PC-3 (cell line): ENCODE measurements at regions not wholly inside any gene's neighbourhood (a gene's known extent, or its start where the extent isn't known, plus 50 kb on each side); places are given as distances from the start of the nearest gene placed in this dataset.
"Not testable (repeated sequence)": the region's sequence is repeated elsewhere in the genome, so short reads cannot be mapped to it uniquely, and the experiment has no call there.

Experiments used
- ATAC-seq: fragments of 200-7000 bp; cut with Tn5 transposase; 2 replicates; pipeline ENCODE4 v1.9.1; 2020; ENCODE audit warnings: mild to moderate bottlenecking, moderate library complexity
- BruUV-seq: library from RNA; stranded (reverse); fragments of 400-500 nt; replicated peaks from 2 replicates; lab custom pipeline; 2021; lab: Mats Ljungman, UMichigan
- CTCF ChIA-PET: fragments of 300-600 bp; sonication (Branson Sonifier 250); formaldehyde crosslinking; loops from one replicate; lab custom pipeline; 2022; ENCODE audit warnings: antibody characterized with exemption; lab: Charles Lee
- POLR2A ChIA-PET: fragments of 300-600 bp; sonication (Branson Sonifier 250); formaldehyde crosslinking; loops from one replicate; lab custom pipeline; 2022; ENCODE audit warnings: antibody characterized with exemption; ENCODE audit not compliant: unreplicated experiment; lab: Charles Lee
- DNase-seq: peaks from one replicate; pipeline ENCODE4 v3.0.0-alpha.2; 2015
- H2AFZ ChIP-seq: fragments of 300-600 bp; sonication (generic); 2 replicates; pipeline ENCODE4 v1.6.0; 2016; ENCODE audit warnings: antibody characterized with exemption, low read length
- H3F3A ChIP-seq: fragments of 300-600 bp; sonication (generic); one replicate; pipeline ENCODE4 v1.6.0; 2017; ENCODE audit warnings: antibody characterized with exemption, low read length, control low read depth, mild to moderate bottlenecking; ENCODE audit not compliant: unreplicated experiment
- H3K27ac ChIP-seq: fragments of 300-600 bp; sonication (generic); 2 replicates; pipeline ENCODE4 v1.5.1; 2016; ENCODE audit warnings: mild to moderate bottlenecking, low read length
- H3K27me3 ChIP-seq: fragments of 300-600 bp; sonication (generic); 2 replicates; pipeline ENCODE4 v1.6.1; 2016; ENCODE audit warnings: low read length, mixed read lengths
- H3K36me3 ChIP-seq: fragments of 300-600 bp; sonication (generic); 2 replicates; pipeline ENCODE4 v1.6.1; 2016; ENCODE audit warnings: low read depth, mixed run types, low read length, mixed read lengths
- H3K4me1 ChIP-seq: fragments of 300-600 bp; sonication (generic); 2 replicates; pipeline ENCODE4 v1.5.1; 2016; ENCODE audit warnings: low read length; ENCODE audit not compliant: insufficient read depth
- H3K4me2 ChIP-seq: fragments of 300-600 bp; sonication (generic); 2 replicates; pipeline ENCODE4 v1.6.0; 2016; ENCODE audit warnings: low read length
- H3K4me3 ChIP-seq: fragments of 300-600 bp; sonication (generic); 2 replicates; pipeline ENCODE4 v1.5.1; 2016; ENCODE audit warnings: mild to moderate bottlenecking, low read length, mixed read lengths
- H3K79me2 ChIP-seq: fragments of 300-600 bp; sonication (generic); 2 replicates; pipeline ENCODE4 v1.6.1; 2017; ENCODE audit warnings: low read length, mixed read lengths
- H3K9ac ChIP-seq: fragments of 300-600 bp; sonication (generic); 2 replicates; pipeline ENCODE4 v1.6.0; 2016; ENCODE audit warnings: mild to moderate bottlenecking, low read length
- H3K9me2 ChIP-seq: fragments of 300-600 bp; sonication (generic); replicated peaks from 2 replicates; pipeline ENCODE4 v1.6.1; 2016; ENCODE audit warnings: mixed run types, low read length, mixed read lengths
- H3K9me3 ChIP-seq: fragments of 300-600 bp; sonication (generic); 2 replicates; pipeline ENCODE4 v1.6.1; 2016; ENCODE audit warnings: low read length, mixed read lengths
- H4K20me1 ChIP-seq: fragments of 300-600 bp; sonication (generic); 2 replicates; pipeline ENCODE4 v1.6.1; 2016; ENCODE audit warnings: low read length, mixed read lengths
- EZH2 ChIP-seq: fragments of 300-600 bp; sonication (generic); IDR thresholded peaks from one replicate; pipeline ENCODE4 v1.6.1; 2017; ENCODE audit warnings: antibody characterized with exemption, mild to moderate bottlenecking, low read length; ENCODE audit not compliant: unreplicated experiment
- EZH2phosphoT487 ChIP-seq: fragments of 300-600 bp; sonication (generic); IDR thresholded peaks from 2 replicates; pipeline ENCODE4 v1.6.1; 2018; ENCODE audit warnings: mild to moderate bottlenecking, antibody characterized with exemption, low read length, borderline replicate concordance
- intact Hi-C: fragments of 100-400 bp; cut with micrococcal nuclease; formaldehyde crosslinking; loops from 2 replicates; pipeline ENCODE4 v1.9.0; 2023
- TF ChIP-seq, protein P1 (sequence below): fragments of 300-600 bp; sonication (generic); conservative IDR thresholded peaks from 2 replicates; pipeline ENCODE4 v1.5.1; 2017; ENCODE audit warnings: antibody characterized with exemption, low read depth, mild to moderate bottlenecking, low read length

DNA sequence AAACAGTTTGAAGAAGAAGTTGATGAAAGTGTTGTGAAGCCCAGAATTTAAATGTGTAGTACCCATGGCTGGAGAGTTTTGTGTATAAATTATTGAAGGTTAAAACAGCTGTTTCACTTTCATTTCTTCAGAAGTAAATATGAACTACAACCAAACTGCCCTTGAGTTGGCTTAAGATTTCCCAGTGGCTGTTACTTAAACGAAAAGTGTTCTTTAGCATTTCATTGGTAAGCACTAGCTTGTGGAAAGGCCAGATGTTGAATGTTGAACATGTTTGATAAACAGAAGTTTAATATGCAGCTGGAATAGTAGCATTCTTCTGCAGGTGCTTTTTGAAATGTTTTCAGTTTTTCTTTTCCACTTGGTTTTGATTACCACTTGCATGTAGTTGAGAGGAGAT is 83.2 kb upstream of the TNRC6B start:
- BruUV-seq = no TSS peak
- Histone ChIP-seq H4K20me1 (no peaks in the 10 kb centered on the region), H3K27me3 (no peaks in the 10 kb centered on the region), H3K9ac (no peak overlapping the region), H3K36me3 (no peaks in the 10 kb centered on the region), H3K79me2 (no peaks in the 10 kb centered on the region), H3F3A (no peaks in the 10 kb centered on the region), H3K4me1 (no peaks in the 10 kb centered on the region), H3K4me3 (no peak overlapping the region), H3K9me2 (no peaks in the 10 kb centered on the region), H3K4me2 (no peak overlapping the region), H3K27ac (no peak overlapping the region), H2AFZ (no peak overlapping the region), H3K9me3 (no peaks in the 10 kb centered on the region)
- intact Hi-C loops = no loop called here
- no peak for DNase-seq
- ChIA-PET CTCF (no interaction called here), POLR2A (interaction anchor here (0.6 kb wide), 1 partner anchor 17 kb away, joined by 3 read pairs; no protein-coding TSS in a partner anchor)
- no peak for TF ChIP-seq EZH2
- TF ChIP-seq EZH2phosphoT487 = no peak
- TF ChIP-seq, protein P1, sequence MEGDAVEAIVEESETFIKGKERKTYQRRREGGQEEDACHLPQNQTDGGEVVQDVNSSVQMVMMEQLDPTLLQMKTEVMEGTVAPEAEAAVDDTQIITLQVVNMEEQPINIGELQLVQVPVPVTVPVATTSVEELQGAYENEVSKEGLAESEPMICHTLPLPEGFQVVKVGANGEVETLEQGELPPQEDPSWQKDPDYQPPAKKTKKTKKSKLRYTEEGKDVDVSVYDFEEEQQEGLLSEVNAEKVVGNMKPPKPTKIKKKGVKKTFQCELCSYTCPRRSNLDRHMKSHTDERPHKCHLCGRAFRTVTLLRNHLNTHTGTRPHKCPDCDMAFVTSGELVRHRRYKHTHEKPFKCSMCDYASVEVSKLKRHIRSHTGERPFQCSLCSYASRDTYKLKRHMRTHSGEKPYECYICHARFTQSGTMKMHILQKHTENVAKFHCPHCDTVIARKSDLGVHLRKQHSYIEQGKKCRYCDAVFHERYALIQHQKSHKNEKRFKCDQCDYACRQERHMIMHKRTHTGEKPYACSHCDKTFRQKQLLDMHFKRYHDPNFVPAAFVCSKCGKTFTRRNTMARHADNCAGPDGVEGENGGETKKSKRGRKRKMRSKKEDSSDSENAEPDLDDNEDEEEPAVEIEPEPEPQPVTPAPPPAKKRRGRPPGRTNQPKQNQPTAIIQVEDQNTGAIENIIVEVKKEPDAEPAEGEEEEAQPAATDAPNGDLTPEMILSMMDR = no peak
- ATAC-seq = no peak

DNA sequence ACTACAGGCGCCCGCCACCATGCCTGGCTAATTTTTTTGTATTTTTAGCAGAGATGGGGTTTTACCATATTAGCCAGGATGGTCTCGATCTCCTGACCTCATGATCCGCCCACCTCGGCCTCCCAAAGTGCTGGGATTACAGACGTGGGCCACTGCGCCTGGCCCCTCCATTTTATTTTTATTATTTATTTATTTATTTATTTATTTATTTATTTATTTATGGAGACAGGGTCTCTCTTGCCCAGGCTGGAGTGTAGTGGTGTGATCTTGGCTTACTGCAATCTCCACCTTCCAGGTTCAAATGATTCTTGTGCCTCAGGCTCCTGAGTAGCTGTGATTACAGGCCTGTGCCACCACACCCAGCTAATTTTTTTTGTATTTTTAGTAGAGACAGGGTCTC is 77.8 kb upstream of the TNRC6B start:
- H3F3A ChIP-seq, H3K79me2 ChIP-seq, BruUV-seq, CTCF ChIA-PET, intact Hi-C loops, H3K4me2 ChIP-seq, H3K36me3 ChIP-seq, H3K27ac ChIP-seq, H3K9me3 ChIP-seq, H3K27me3 ChIP-seq, H3K9me2 ChIP-seq, H2AFZ ChIP-seq, DNase-seq, H3K4me1 ChIP-seq, H3K4me3 ChIP-seq, H4K20me1 ChIP-seq, ATAC-seq, H3K9ac ChIP-seq: not testable (repeated sequence)
- POLR2A ChIA-PET = interaction anchor here (0.6 kb wide), 1 partner anchor 56 kb away, joined by 3 read pairs; no protein-coding TSS in a partner anchor

DNA sequence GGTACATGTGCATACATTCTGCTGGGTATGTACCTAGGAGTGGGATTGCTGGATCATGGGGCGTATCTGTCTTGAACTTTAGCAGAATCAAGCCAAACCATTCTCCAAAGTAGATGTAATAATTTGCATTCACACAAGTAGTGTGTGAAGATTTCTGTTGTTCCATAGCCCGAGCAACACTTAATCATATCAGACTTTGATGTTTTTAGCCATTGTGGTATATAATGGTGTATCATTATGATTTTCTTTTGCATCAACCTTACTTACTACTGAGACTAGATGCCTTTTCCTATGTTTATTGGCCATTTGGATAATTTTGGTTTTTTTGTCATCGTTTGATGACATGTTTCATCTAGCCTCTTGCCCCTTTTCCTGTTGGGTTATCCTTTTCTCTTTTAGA is 72.0 kb upstream of the TNRC6B start:
- Histone ChIP-seq H3K4me1 (peaks cover 12% of the 10 kb centered on the region), H3K9ac (no peak overlapping the region), H3K79me2 (no peaks in the 10 kb centered on the region), H3F3A (no peaks in the 10 kb centered on the region), H3K9me3 (no peaks in the 10 kb centered on the region), H3K9me2 (no peaks in the 10 kb centered on the region), H3K27me3 (no peaks in the 10 kb centered on the region), H3K4me3 (no peak overlapping the region), H2AFZ (no peak overlapping the region), H3K4me2 (no peak overlapping the region), H3K27ac (no peak overlapping the region), H3K36me3 (no peaks in the 10 kb centered on the region), H4K20me1 (no peaks in the 10 kb centered on the region)
- TF ChIP-seq, protein P1 = no peak
- no peak for TF ChIP-seq EZH2phosphoT487
- no peak for TF ChIP-seq EZH2
- no TSS peak for BruUV-seq
- intact Hi-C loops = no loop called here
- no peak for DNase-seq
- no peak for ATAC-seq
- ChIA-PET CTCF (no interaction called here), POLR2A (no interaction called here)
